GM21576 (cell line): ENCODE measurements at regions not wholly inside any gene's neighbourhood (a gene's known extent, or its start where the extent isn't known, plus 50 kb on each side); places are given as distances from the start of the nearest gene placed in this dataset.

Source experiments
- ATAC-seq: cut with Tn5 transposase; IDR thresholded peaks from one replicate; pipeline ENCODE4 v1.9.1; 2021; ENCODE audit warnings: mild to moderate bottlenecking, moderate library complexity; ENCODE audit not compliant: unreplicated experiment

GRCh38 chr2:168338803-168339437 lies 91.5 kb upstream of the STK39 start:
- ATAC-seq, result no peak

GRCh38 chr2:168340931-168341330 lies 93.5 kb upstream of the STK39 start:
- ATAC-seq, result no peak

GRCh38 chr2:168343586-168343985 lies 96.2 kb upstream of the STK39 start:
- no peak for ATAC-seq

GRCh38 chr2:168344706-168345105 lies 97.3 kb upstream of the STK39 start:
- no peak for ATAC-seq

- no peak for ATAC-seq
These were observed 98.2 kb upstream of the STK39 start for GRCh38 chr2:168345601-168346000.

- peak; percentile 72 for ATAC-seq
These were observed 99.5 kb upstream of the STK39 start for GRCh38 chr2:168346725-168347477.

GRCh38 chr2:168348076-168348475 lies 100.7 kb upstream of the STK39 start:
- peak; percentile 77 for ATAC-seq

GRCh38 chr2:168350380-168350779 lies 103.0 kb upstream of the STK39 start:
- no peak for ATAC-seq

- no peak for ATAC-seq
These were observed 102.8 kb upstream of the CERS6 start for GRCh38 chr2:168353251-168353650.

- no peak for ATAC-seq
These were observed 101.6 kb upstream of the CERS6 start for GRCh38 chr2:168354499-168354898.

- ATAC-seq, result no peak
These were observed 101.0 kb upstream of the CERS6 start for GRCh38 chr2:168355121-168355520.

- no peak for ATAC-seq
These were observed 100.1 kb upstream of the CERS6 start for GRCh38 chr2:168355779-168356476.

- ATAC-seq, result no peak
These were observed 99.6 kb upstream of the CERS6 start for GRCh38 chr2:168356477-168356835.

- ATAC-seq, result no peak
These were observed 98.1 kb upstream of the CERS6 start for GRCh38 chr2:168357797-168358472.

- ATAC-seq, result no peak
These were observed 97.0 kb upstream of the CERS6 start for GRCh38 chr2:168359082-168359481.

GRCh38 chr2:168363347-168364092 lies 92.6 kb upstream of the CERS6 start:
- ATAC-seq, result peak; percentile 59

- no peak for ATAC-seq
These were observed 90.9 kb upstream of the CERS6 start for GRCh38 chr2:168365094-168365621.

- no peak for ATAC-seq
These were observed 87.0 kb upstream of the CERS6 start for GRCh38 chr2:168369031-168369430.

GRCh38 chr2:168371273-168372019 lies 84.6 kb upstream of the CERS6 start:
- peak; percentile 90 for ATAC-seq

- no peak for ATAC-seq
These were observed 82.6 kb upstream of the CERS6 start for GRCh38 chr2:168373468-168373867.
